GM23338 (cell line): ENCODE measurements at regions not wholly inside any gene's neighbourhood (a gene's known extent, or its start where the extent isn't known, plus 50 kb on each side); places are given as distances from the start of the nearest gene placed in this dataset.
A peak's percentile ranks its signal among the peaks of the same experiment; 100 is the strongest.

ENCODE experiments used
- ATAC-seq: fragments of 200-7000 bp; cut with Tn5 transposase; 3 replicates; pipeline ENCODE4 v1.9.1; 2020
- DNase-seq: peaks from one replicate; pipeline ENCODE4 v3.0.0-alpha.2; 2015; ENCODE audit warnings: low spot score
- H2AFZ ChIP-seq: fragments of 200-600 bp; sonication (generic); 2 replicates; pipeline ENCODE4 v1.8.0; 2016; ENCODE audit warnings: antibody characterized with exemption, mild to moderate bottlenecking, moderate library complexity
- H3F3A ChIP-seq: fragments of 200-600 bp; sonication (generic); replicated peaks from 2 replicates; pipeline ENCODE4 v1.8.0; 2017; ENCODE audit warnings: antibody characterized with exemption, mixed run types, low read depth
- H3K27ac ChIP-seq: fragments of 200-600 bp; sonication (generic); 2 replicates; pipeline ENCODE4 v1.6.1; 2016; ENCODE audit warnings: low read depth
- H3K27me3 ChIP-seq: fragments of 200-600 bp; sonication (generic); 2 replicates; pipeline ENCODE4 v1.8.0; 2016; ENCODE audit warnings: mild to moderate bottlenecking, mixed run types, moderate library complexity; ENCODE audit not compliant: insufficient read depth
- H3K36me3 ChIP-seq: fragments of 200-600 bp; sonication (generic); 2 replicates; pipeline ENCODE4 v1.8.0; 2016; ENCODE audit warnings: mild to moderate bottlenecking; ENCODE audit not compliant: insufficient read depth
- H3K4me1 ChIP-seq: fragments of 200-600 bp; sonication (generic); 2 replicates; pipeline ENCODE4 v1.8.0; 2016; ENCODE audit warnings: mild to moderate bottlenecking, moderate library complexity; ENCODE audit not compliant: insufficient read depth
- H3K4me2 ChIP-seq: fragments of 200-600 bp; sonication (generic); 2 replicates; pipeline ENCODE4 v1.7.1; 2017; ENCODE audit warnings: mixed run types
- H3K4me3 ChIP-seq: fragments of 200-600 bp; sonication (generic); 2 replicates; pipeline ENCODE4 v1.6.1; 2016; ENCODE audit warnings: mixed run types
- H3K79me2 ChIP-seq: fragments of 200-600 bp; sonication (generic); replicated peaks from 2 replicates; pipeline ENCODE4 v1.8.0; 2017; ENCODE audit warnings: mild to moderate bottlenecking; ENCODE audit not compliant: insufficient read depth
- H3K9me2 ChIP-seq: fragments of 200-600 bp; sonication (generic); 2 replicates; pipeline ENCODE4 v1.8.0; 2017; ENCODE audit not compliant: insufficient read depth
- H4K20me1 ChIP-seq: fragments of 200-600 bp; sonication (generic); replicated peaks from 2 replicates; pipeline ENCODE4 v1.8.0; 2017; ENCODE audit warnings: mild to moderate bottlenecking; ENCODE audit not compliant: insufficient read depth
- H3K27ac Mint-ChIP-seq: 2 replicates; pipeline ENCODE4 v1.8.0; 2020; ENCODE audit warnings: inconsistent platforms, mild to moderate bottlenecking, moderate library complexity, mixed read lengths
- H3K27me3 Mint-ChIP-seq: 3 replicates; pipeline ENCODE4 v1.8.0; 2022; ENCODE audit warnings: low read depth, mild to moderate bottlenecking, moderate library complexity, mixed read lengths, inconsistent platforms; ENCODE audit not compliant: insufficient read depth, poor library complexity
- H3K36me3 Mint-ChIP-seq: 3 replicates; pipeline ENCODE4 v1.8.0; 2021; ENCODE audit warnings: low read depth, mild to moderate bottlenecking, inconsistent platforms, moderate library complexity, mixed read lengths
- H3K4me1 Mint-ChIP-seq: 3 replicates; pipeline ENCODE4 v1.8.0; 2020; ENCODE audit warnings: mild to moderate bottlenecking, inconsistent platforms, mixed read lengths
- H3K4me3 Mint-ChIP-seq: 3 replicates; pipeline ENCODE4 v1.8.0; 2021; ENCODE audit warnings: moderate library complexity, mild to moderate bottlenecking, inconsistent platforms, mixed read lengths
- H3K9me3 Mint-ChIP-seq: 3 replicates; pipeline ENCODE4 v1.8.0; 2020; ENCODE audit warnings: moderate library complexity, mild to moderate bottlenecking, inconsistent platforms, mixed read lengths
- EZH2 ChIP-seq: fragments of 200-600 bp; sonication (generic); IDR thresholded peaks from one replicate; pipeline ENCODE4 v1.8.0; 2017; ENCODE audit warnings: antibody characterized with exemption, mild to moderate bottlenecking, low read depth; ENCODE audit not compliant: unreplicated experiment
- EZH2phosphoT487 ChIP-seq: fragments of 200-600 bp; sonication (generic); IDR thresholded peaks from one replicate; pipeline ENCODE4 v1.8.1; 2018; ENCODE audit warnings: antibody characterized with exemption; ENCODE audit not compliant: unreplicated experiment
- REST ChIP-seq: IDR thresholded peaks from one replicate; pipeline ENCODE4 v1.6.1; 2018; ENCODE audit warnings: antibody characterized with exemption; ENCODE audit not compliant: unreplicated experiment
- STAT1 ChIP-seq: IDR thresholded peaks from one replicate; pipeline ENCODE4 v1.6.1; 2016; ENCODE audit warnings: antibody characterized with exemption; ENCODE audit not compliant: unreplicated experiment
- ZNF114 ChIP-seq: fragments of 250-450 bp; sonication (Bioruptor Pico); IDR thresholded peaks from 2 replicates; pipeline ENCODE4 v1.5.0; 2020; ENCODE audit warnings: mild to moderate bottlenecking, moderate library complexity
- ZNF331 ChIP-seq: fragments of 250-450 bp; sonication (Bioruptor Pico); IDR thresholded peaks from 2 replicates; pipeline ENCODE4 v1.5.0; 2020; ENCODE audit warnings: low read depth, mild to moderate bottlenecking, moderate library complexity
- TF ChIP-seq, protein P1 (sequence below): fragments of 250-450 bp; sonication (Bioruptor Pico); IDR thresholded peaks from 2 replicates; pipeline ENCODE4 v1.5.0; 2020; ENCODE audit warnings: mild to moderate bottlenecking, moderate library complexity
- TF ChIP-seq, protein P2 (sequence below): IDR thresholded peaks from 2 replicates; pipeline ENCODE4 v1.6.1; 2016; ENCODE audit warnings: antibody characterized with exemption

DNA sequence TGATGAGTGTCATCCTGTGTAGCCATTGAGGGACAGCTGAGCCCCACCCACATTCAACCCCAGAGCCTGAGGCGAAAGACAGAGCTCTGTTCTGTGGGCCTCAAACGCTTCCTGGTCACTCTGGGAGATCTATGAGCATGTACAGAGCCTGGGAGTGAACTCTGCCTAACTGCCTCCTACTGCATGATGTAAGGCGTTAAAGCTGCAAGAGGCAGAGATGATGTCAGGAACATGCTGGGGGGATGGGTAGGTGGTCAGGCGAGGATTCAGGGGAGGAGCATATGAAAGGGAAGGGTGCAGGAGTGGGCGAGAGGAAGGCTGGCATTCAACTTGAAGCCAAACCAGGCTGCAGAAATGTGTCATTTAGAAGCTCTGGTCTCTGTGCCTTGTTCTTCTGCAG lies 181.0 kb downstream of the TFCP2L1 start:
- no peaks in the 10 kb centered on the region for H3K9me2 ChIP-seq
- no peaks in the 10 kb centered on the region for H4K20me1 ChIP-seq
- Mint-ChIP-seq H3K4me1 (peaks cover 12% of the 10 kb centered on the region), H3K4me3 (no peak overlapping the region), H3K27ac (no peak overlapping the region), H3K27me3 (peaks cover 7% of the 10 kb centered on the region), H3K36me3 (no peaks in the 10 kb centered on the region), H3K9me3 (no peaks in the 10 kb centered on the region)
- TF ChIP-seq STAT1 (no peak), ZNF114 (CRISPR knock-in tag) (no peak), EZH2 (no peak), ZNF331 (no peak), EZH2phosphoT487 (no peak), REST (no peak)
- TF ChIP-seq, protein P1, sequence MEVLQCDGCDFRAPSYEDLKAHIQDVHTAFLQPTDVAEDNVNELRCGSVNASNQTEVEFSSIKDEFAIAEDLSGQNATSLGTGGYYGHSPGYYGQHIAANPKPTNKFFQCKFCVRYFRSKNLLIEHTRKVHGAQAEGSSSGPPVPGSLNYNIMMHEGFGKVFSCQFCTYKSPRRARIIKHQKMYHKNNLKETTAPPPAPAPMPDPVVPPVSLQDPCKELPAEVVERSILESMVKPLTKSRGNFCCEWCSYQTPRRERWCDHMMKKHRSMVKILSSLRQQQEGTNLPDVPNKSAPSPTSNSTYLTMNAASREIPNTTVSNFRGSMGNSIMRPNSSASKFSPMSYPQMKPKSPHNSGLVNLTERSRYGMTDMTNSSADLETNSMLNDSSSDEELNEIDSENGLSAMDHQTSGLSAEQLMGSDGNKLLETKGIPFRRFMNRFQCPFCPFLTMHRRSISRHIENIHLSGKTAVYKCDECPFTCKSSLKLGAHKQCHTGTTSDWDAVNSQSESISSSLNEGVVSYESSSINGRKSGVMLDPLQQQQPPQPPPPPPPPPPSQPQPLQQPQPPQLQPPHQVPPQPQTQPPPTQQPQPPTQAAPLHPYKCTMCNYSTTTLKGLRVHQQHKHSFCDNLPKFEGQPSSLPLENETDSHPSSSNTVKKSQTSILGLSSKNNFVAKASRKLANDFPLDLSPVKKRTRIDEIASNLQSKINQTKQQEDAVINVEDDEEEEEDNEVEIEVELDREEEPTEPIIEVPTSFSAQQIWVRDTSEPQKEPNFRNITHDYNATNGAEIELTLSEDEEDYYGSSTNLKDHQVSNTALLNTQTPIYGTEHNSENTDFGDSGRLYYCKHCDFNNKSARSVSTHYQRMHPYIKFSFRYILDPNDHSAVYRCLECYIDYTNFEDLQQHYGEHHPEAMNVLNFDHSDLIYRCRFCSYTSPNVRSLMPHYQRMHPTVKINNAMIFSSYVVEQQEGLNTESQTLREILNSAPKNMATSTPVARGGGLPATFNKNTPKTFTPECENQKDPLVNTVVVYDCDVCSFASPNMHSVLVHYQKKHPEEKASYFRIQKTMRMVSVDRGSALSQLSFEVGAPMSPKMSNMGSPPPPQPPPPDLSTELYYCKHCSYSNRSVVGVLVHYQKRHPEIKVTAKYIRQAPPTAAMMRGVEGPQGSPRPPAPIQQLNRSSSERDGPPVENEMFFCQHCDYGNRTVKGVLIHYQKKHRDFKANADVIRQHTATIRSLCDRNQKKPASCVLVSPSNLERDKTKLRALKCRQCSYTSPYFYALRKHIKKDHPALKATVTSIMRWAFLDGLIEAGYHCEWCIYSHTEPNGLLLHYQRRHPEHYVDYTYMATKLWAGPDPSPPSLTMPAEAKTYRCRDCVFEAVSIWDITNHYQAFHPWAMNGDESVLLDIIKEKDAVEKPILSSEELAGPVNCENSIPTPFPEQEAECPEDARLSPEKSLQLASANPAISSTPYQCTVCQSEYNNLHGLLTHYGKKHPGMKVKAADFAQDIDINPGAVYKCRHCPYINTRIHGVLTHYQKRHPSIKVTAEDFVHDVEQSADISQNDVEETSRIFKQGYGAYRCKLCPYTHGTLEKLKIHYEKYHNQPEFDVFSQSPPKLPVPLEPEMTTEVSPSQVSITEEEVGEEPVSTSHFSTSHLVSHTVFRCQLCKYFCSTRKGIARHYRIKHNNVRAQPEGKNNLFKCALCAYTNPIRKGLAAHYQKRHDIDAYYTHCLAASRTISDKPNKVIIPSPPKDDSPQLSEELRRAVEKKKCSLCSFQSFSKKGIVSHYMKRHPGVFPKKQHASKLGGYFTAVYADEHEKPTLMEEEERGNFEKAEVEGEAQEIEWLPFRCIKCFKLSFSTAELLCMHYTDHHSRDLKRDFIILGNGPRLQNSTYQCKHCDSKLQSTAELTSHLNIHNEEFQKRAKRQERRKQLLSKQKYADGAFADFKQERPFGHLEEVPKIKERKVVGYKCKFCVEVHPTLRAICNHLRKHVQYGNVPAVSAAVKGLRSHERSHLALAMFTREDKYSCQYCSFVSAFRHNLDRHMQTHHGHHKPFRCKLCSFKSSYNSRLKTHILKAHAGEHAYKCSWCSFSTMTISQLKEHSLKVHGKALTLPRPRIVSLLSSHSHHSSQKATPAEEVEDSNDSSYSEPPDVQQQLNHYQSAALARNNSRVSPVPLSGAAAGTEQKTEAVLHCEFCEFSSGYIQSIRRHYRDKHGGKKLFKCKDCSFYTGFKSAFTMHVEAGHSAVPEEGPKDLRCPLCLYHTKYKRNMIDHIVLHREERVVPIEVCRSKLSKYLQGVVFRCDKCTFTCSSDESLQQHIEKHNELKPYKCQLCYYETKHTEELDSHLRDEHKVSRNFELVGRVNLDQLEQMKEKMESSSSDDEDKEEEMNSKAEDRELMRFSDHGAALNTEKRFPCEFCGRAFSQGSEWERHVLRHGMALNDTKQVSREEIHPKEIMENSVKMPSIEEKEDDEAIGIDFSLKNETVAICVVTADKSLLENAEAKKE (CRISPR knock-in tag): no peak
- TF ChIP-seq, protein P2, sequence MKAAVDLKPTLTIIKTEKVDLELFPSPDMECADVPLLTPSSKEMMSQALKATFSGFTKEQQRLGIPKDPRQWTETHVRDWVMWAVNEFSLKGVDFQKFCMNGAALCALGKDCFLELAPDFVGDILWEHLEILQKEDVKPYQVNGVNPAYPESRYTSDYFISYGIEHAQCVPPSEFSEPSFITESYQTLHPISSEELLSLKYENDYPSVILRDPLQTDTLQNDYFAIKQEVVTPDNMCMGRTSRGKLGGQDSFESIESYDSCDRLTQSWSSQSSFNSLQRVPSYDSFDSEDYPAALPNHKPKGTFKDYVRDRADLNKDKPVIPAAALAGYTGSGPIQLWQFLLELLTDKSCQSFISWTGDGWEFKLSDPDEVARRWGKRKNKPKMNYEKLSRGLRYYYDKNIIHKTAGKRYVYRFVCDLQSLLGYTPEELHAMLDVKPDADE: no peak
- H3K36me3 ChIP-seq: no peaks in the 10 kb centered on the region
- no peaks in the 10 kb centered on the region for H3K27me3 ChIP-seq
- no peak for ATAC-seq
- H3K4me1 ChIP-seq: peaks cover 5% of the 10 kb centered on the region; the same call in 1 of the 2 replicates
- H3F3A ChIP-seq: no peaks in the 10 kb centered on the region
- no peak overlapping the region for H3K27ac ChIP-seq
- H3K79me2 ChIP-seq: no peaks in the 10 kb centered on the region
- no peak overlapping the region for H3K4me3 ChIP-seq
- no peak overlapping the region for H3K4me2 ChIP-seq
- no peak for DNase-seq
- peak overlapping the region; percentile 52; the same call in 1 of the 2 replicates for H2AFZ ChIP-seq
